ENCODE measurements at regions not wholly inside any gene's neighbourhood (a gene's known extent, or its start where the extent isn't known, plus 50 kb on each side); places are given as distances from the start of the nearest gene placed in this dataset.

DNA sequence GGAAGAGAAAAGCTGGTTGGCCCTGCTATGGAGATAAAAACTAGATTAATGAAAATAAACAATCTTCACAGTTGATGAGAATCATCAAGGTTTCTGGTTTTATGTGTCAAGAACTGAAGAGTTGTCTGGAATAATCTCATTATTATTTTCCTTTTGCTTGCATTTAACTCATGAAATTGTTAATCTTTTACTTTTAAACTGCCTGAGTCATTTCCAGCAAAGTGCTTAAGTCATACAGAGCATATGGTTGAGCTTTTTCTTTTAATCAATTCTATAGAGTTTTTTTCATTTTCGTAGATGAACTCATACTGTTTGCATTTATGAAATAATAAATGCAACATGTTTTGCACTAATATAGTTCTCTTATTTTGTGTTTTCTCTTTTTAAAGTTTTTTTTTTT lies 747.9 kb downstream of the NXPH1 start:
- ChIA-PET POLR2A (no interaction called here), CTCF (no interaction called here)
- Histone ChIP-seq H3K27me3 (ENCODE audit: control insufficient read depth, insufficient read depth, low read length) (no peaks in the 10 kb centered on the region), H3K4me3 (ENCODE audit: low read depth, low read length) (no peak overlapping the region), H3K27ac (ENCODE audit: low read depth, low read length) (no peak overlapping the region), H3K9me3 (ENCODE audit: control insufficient read depth, insufficient read depth, low read length) (no peaks in the 10 kb centered on the region; the same call in 1 of the 2 replicates)
- no peak for TF ChIP-seq CTCF (IDR thresholded peaks at IDR 0.05; ENCODE audit: low read depth, low read length)
- DNase-seq (ENCODE audit: low read depth, low spot score), result no peak

DNA sequence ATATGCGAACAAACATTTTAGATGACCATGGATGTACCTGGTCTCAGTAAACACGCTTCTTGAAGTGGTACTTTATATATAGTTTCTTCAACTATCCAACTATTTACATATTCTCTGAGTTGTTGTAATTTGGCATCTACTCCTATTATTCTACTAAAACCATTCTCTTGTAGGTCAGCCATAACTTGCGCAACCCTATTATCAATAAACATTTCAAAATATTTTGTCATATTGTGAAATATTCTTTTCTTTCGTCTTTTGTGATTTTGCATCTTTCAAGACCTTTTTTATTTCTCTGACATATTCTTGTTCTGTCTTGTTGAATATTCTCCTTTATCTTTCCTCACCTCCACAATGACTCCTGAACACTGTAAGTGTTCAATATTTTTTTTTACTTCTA lies 753.3 kb downstream of the NXPH1 start:
- POLR2A ChIA-PET, result no interaction called here
- no peak overlapping the region for H3K4me3 ChIP-seq (ENCODE audit: low read depth, low read length)
- H3K27me3 ChIP-seq (ENCODE audit: control insufficient read depth, insufficient read depth, low read length), result no peaks in the 10 kb centered on the region
- CTCF ChIA-PET, result no interaction called here
- no peak overlapping the region for H3K27ac ChIP-seq (ENCODE audit: low read depth, low read length)
- H3K9me3 ChIP-seq (ENCODE audit: control insufficient read depth, insufficient read depth, low read length), result peaks cover 8% of the 10 kb centered on the region
- no peak for TF ChIP-seq CTCF (IDR thresholded peaks at IDR 0.05; ENCODE audit: low read depth, low read length)
- no peak for DNase-seq (ENCODE audit: low read depth, low spot score)

GRCh38 chr7:9189703-9190102 lies 756.3 kb downstream of the NXPH1 start:
- H3K27me3 ChIP-seq (ENCODE audit: control insufficient read depth, insufficient read depth, low read length), result no peaks in the 10 kb centered on the region
- POLR2A ChIA-PET, result no interaction called here
- no peak overlapping the region for H3K4me3 ChIP-seq (ENCODE audit: low read depth, low read length)
- CTCF ChIA-PET, result no interaction called here
- H3K9me3 ChIP-seq (ENCODE audit: control insufficient read depth, insufficient read depth, low read length), result peaks cover 8% of the 10 kb centered on the region
- TF ChIP-seq CTCF (IDR thresholded peaks at IDR 0.05; ENCODE audit: low read depth, low read length), result no peak
- DNase-seq (ENCODE audit: low read depth, low spot score), result no peak
- H3K27ac ChIP-seq (ENCODE audit: low read depth, low read length), result no peak overlapping the region

DNA sequence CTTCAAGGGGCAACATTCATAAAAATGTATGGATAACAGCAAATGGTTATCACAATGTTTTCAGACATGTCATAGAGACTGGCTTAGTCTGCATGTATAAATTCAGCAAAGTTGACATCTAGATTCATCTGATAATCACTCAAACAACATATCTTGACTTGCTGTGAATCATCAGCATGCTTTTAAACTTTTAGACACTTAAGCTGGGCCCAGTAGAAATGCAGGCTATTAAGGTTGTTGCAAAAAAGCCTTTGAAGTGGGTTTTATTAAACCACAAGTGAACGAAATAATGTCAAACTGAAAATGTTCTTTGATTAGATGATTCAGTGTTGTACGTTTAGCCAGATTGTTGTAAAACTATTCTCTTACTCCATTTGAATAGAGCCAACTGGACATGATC lies 759.6 kb downstream of the NXPH1 start:
- ChIA-PET POLR2A (no interaction called here), CTCF (no interaction called here)
- no peak for DNase-seq (ENCODE audit: low read depth, low spot score)
- no peak overlapping the region for H3K27ac ChIP-seq (ENCODE audit: low read depth, low read length)
- H3K27me3 ChIP-seq (ENCODE audit: control insufficient read depth, insufficient read depth, low read length), result no peaks in the 10 kb centered on the region
- H3K4me3 ChIP-seq (ENCODE audit: low read depth, low read length), result no peak overlapping the region
- peaks cover 8% of the 10 kb centered on the region for H3K9me3 ChIP-seq (ENCODE audit: control insufficient read depth, insufficient read depth, low read length)
- TF ChIP-seq CTCF (IDR thresholded peaks at IDR 0.05; ENCODE audit: low read depth, low read length), result no peak

DNA sequence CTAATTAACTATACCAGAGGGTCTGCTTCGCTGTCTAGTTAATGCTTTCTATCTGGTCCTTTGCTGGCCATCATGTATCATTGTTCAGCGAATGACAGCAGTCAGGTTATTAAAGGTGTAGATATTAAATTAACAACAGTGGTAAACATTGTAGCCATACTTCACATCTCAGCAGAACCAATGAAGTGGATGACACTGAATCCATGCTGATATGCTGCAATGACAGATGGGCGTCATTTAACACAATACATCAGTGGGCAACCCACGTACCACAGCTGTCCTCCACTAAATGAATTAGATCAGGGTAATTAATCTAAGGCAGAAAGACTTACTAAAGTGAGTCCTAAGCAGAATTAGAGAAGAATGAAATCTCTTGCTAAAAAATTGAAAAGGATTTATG lies 767.2 kb downstream of the NXPH1 start:
- DNase-seq (ENCODE audit: low read depth, low spot score), result no peak
- CTCF ChIA-PET, result no interaction called here
- Histone ChIP-seq H3K9me3 (ENCODE audit: control insufficient read depth, insufficient read depth, low read length) (no peaks in the 10 kb centered on the region), H3K27ac (ENCODE audit: low read depth, low read length) (no peak overlapping the region), H3K4me3 (ENCODE audit: low read depth, low read length) (no peak overlapping the region), H3K27me3 (ENCODE audit: control insufficient read depth, insufficient read depth, low read length) (no peaks in the 10 kb centered on the region)
- TF ChIP-seq CTCF (IDR thresholded peaks at IDR 0.05; ENCODE audit: low read depth, low read length), result no peak
- POLR2A ChIA-PET, result no interaction called here

All from AG04450 (cell line).